ENCODE measurements at regions not wholly inside any gene's neighbourhood (a gene's known extent, or its start where the extent isn't known, plus 50 kb on each side); places are given as distances from the start of the nearest gene placed in this dataset.
"Not testable (repeated sequence)": the region's sequence is repeated elsewhere in the genome, so short reads cannot be mapped to it uniquely, and the experiment has no call there.

GRCh38 chr17:30711626-30712507 lies 112.6 kb downstream of the CRLF3 start:
- peak; percentile 36 for DNase-seq

- not testable (repeated sequence) for DNase-seq
These were observed 113.3 kb downstream of the CRLF3 start for GRCh38 chr17:30711176-30711575.

- DNase-seq: not testable (repeated sequence)
These were observed 114.0 kb downstream of the CRLF3 start for GRCh38 chr17:30710276-30711088.

GRCh38 chr17:30709561-30710275 lies 114.8 kb downstream of the CRLF3 start:
- DNase-seq: not testable (repeated sequence)

- not testable (repeated sequence) for DNase-seq
These were observed 115.4 kb downstream of the CRLF3 start for GRCh38 chr17:30709096-30709495.

- peak; percentile 53 for DNase-seq
These were observed 116.0 kb downstream of the CRLF3 start for GRCh38 chr17:30708241-30709078.

- not testable (repeated sequence) for DNase-seq
These were observed 116.7 kb downstream of the CRLF3 start for GRCh38 chr17:30707724-30708240.

- DNase-seq: peak; percentile 18
These were observed 117.8 kb downstream of the CRLF3 start for GRCh38 chr17:30706461-30707335.

- not testable (repeated sequence) for DNase-seq
These were observed 118.5 kb downstream of the CRLF3 start for GRCh38 chr17:30706004-30706403.

GRCh38 chr17:30701498-30701989 lies 122.9 kb downstream of the CRLF3 start:
- no peak for DNase-seq

GRCh38 chr17:30700833-30701232 lies 123.7 kb downstream of the CRLF3 start:
- not testable (repeated sequence) for DNase-seq

- peak; percentile 49 for DNase-seq
These were observed 126.7 kb downstream of the CRLF3 start for GRCh38 chr17:30697619-30698460.

- peak; percentile 22 for DNase-seq
These were observed 128.3 kb downstream of the CRLF3 start for GRCh38 chr17:30696234-30696633.

- not testable (repeated sequence) for DNase-seq
These were observed 129.2 kb downstream of the CRLF3 start for GRCh38 chr17:30695265-30695811.

- DNase-seq: peak; percentile 50
These were observed 130.7 kb downstream of the CRLF3 start for GRCh38 chr17:30693772-30694171.

- not testable (repeated sequence) for DNase-seq
These were observed 135.1 kb downstream of the CRLF3 start for GRCh38 chr17:30689266-30690000.

GRCh38 chr17:30686538-30687479 lies 137.7 kb downstream of the CRLF3 start:
- DNase-seq: not testable (repeated sequence)

Data from inflammatory macrophage treated with lipopolysaccharide for 4 hours (primary cell).